ENCODE measurements at regions not wholly inside any gene's neighbourhood (a gene's known extent, or its start where the extent isn't known, plus 50 kb on each side); places are given as distances from the start of the nearest gene placed in this dataset.

- Histone ChIP-seq H3K4me3 (ENCODE audit: low read depth, low read length, poor library complexity, severe bottlenecking) (no peak overlapping the region), H3K9me3 (ENCODE audit: low read depth, low read length, poor library complexity, severe bottlenecking) (no peaks in the 10 kb centered on the region), H3K27me3 (replicated peaks; ENCODE audit: insufficient read depth, low read depth, low read length, poor library complexity) (no peaks in the 10 kb centered on the region), H3K36me3 (ENCODE audit: insufficient read depth, low read length, poor library complexity, severe bottlenecking) (no peaks in the 10 kb centered on the region), H3K27ac (ENCODE audit: low read depth, low read length, poor library complexity, severe bottlenecking) (no peak overlapping the region), H3K4me1 (ENCODE audit: insufficient read depth, low read length, poor library complexity, severe bottlenecking) (no peaks in the 10 kb centered on the region)
- DNase-seq (ENCODE audit: low spot score): no peak
- intact Hi-C loops (cut with micrococcal nuclease; ENCODE audit: unreplicated experiment): no loop called here
- BruUV-seq (replicated peaks): no TSS peak
- TF ChIP-seq CTCF (conservative IDR thresholded peaks at IDR 0.05; ENCODE audit: low read depth, low read length): no peak
- no peak for TF ChIP-seq EZH2 (IDR thresholded peaks at IDR 0.05; ENCODE audit: borderline replicate concordance, low read depth, low read length, poor library complexity, severe bottlenecking)
- POLR2A ChIA-PET (ENCODE audit: low non-redundant PET): no interaction called here
- CTCF ChIA-PET: no interaction called here
Observed at GRCh38 chr6:90978046-90978445, 391.2 kb upstream of the MAP3K7 start.

DNA sequence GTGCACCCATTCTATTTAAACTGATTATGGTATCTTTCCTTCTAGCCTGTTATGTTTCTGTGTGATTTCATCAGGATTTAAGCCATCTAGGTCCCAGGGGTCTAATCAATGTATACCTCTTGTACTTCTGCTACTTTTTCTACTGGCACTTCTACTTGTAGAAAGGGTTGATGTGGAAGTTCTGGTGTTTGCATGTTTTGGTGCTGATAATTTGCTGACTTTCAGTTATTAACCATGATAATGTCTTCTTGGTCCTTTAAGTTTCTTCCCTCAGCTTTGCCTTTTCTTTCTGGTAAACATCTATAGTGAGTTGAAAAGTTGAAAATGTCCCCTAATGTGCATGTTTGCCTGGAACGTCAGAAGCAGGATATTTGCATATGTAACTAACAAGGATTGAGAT is 390.6 kb upstream of the MAP3K7 start:
- H3K4me1 ChIP-seq (ENCODE audit: insufficient read depth, low read length, poor library complexity, severe bottlenecking): no peaks in the 10 kb centered on the region
- no peak overlapping the region for H3K27ac ChIP-seq (ENCODE audit: low read depth, low read length, poor library complexity, severe bottlenecking)
- TF ChIP-seq CTCF (conservative IDR thresholded peaks at IDR 0.05; ENCODE audit: low read depth, low read length) (no peak), EZH2 (IDR thresholded peaks at IDR 0.05; ENCODE audit: borderline replicate concordance, low read depth, low read length, poor library complexity, severe bottlenecking) (no peak)
- BruUV-seq (replicated peaks): no TSS peak
- no peaks in the 10 kb centered on the region for H3K27me3 ChIP-seq (replicated peaks; ENCODE audit: insufficient read depth, low read depth, low read length, poor library complexity)
- no peak for DNase-seq (ENCODE audit: low spot score)
- CTCF ChIA-PET: no interaction called here
- H3K9me3 ChIP-seq (ENCODE audit: low read depth, low read length, poor library complexity, severe bottlenecking): no peaks in the 10 kb centered on the region
- POLR2A ChIA-PET (ENCODE audit: low non-redundant PET): no interaction called here
- H3K36me3 ChIP-seq (ENCODE audit: insufficient read depth, low read length, poor library complexity, severe bottlenecking): no peaks in the 10 kb centered on the region
- intact Hi-C loops (cut with micrococcal nuclease; ENCODE audit: unreplicated experiment): no loop called here
- no peak overlapping the region for H3K4me3 ChIP-seq (ENCODE audit: low read depth, low read length, poor library complexity, severe bottlenecking)

- DNase-seq (ENCODE audit: low spot score): no peak
- intact Hi-C loops (cut with micrococcal nuclease; ENCODE audit: unreplicated experiment): no loop called here
- H3K36me3 ChIP-seq (ENCODE audit: insufficient read depth, low read length, poor library complexity, severe bottlenecking): no peaks in the 10 kb centered on the region
- no peaks in the 10 kb centered on the region for H3K9me3 ChIP-seq (ENCODE audit: low read depth, low read length, poor library complexity, severe bottlenecking)
- no peak overlapping the region for H3K4me3 ChIP-seq (ENCODE audit: low read depth, low read length, poor library complexity, severe bottlenecking)
- TF ChIP-seq EZH2 (IDR thresholded peaks at IDR 0.05; ENCODE audit: borderline replicate concordance, low read depth, low read length, poor library complexity, severe bottlenecking) (no peak), CTCF (conservative IDR thresholded peaks at IDR 0.05; ENCODE audit: low read depth, low read length) (no peak)
- no peaks in the 10 kb centered on the region for H3K27me3 ChIP-seq (replicated peaks; ENCODE audit: insufficient read depth, low read depth, low read length, poor library complexity)
- CTCF ChIA-PET: no interaction called here
- BruUV-seq (replicated peaks): no TSS peak
- no peak overlapping the region for H3K27ac ChIP-seq (ENCODE audit: low read depth, low read length, poor library complexity, severe bottlenecking)
- H3K4me1 ChIP-seq (ENCODE audit: insufficient read depth, low read length, poor library complexity, severe bottlenecking): no peaks in the 10 kb centered on the region
- POLR2A ChIA-PET (ENCODE audit: low non-redundant PET): no interaction called here
Observed at GRCh38 chr6:90976341-90976740, 389.5 kb upstream of the MAP3K7 start.

Data from A673 (cell line).